Ovary (tissue), 3 donors: ENCODE measurements at regions not wholly inside any gene's neighbourhood (a gene's known extent, or its start where the extent isn't known, plus 50 kb on each side); places are given as distances from the start of the nearest gene placed in this dataset.

Experiments
- CTCF ChIP-seq, 3 donors: fragments of 450-650 bp in 2 of 3; fragments of 200-600 bp in 1 of 3; IDR thresholded peaks; one replicate each; pipeline versions ENCODE4 v1.5.1 to v1.8.0; 2016 to 2022; ENCODE audit warnings: antibody characterized with exemption in 3 of 3, mild to moderate bottlenecking in 1 of 3
- POLR2A ChIP-seq: fragments of 450-650 bp; IDR thresholded peaks from one replicate; pipeline ENCODE4 v1.6.1; 2017; ENCODE audit warnings: antibody characterized with exemption, mild to moderate bottlenecking, moderate library complexity
- donor health status: DM: no; HTN: no; CAD: no.

- no peak for TF ChIP-seq CTCF (IDR thresholded peaks at IDR 0.05)
- no peak for TF ChIP-seq POLR2A
Measured at GRCh38 chr5:133792024-133792423, 176.4 kb downstream of the C5orf15 start.
